ENCODE measurements at regions not wholly inside any gene's neighbourhood (a gene's known extent, or its start where the extent isn't known, plus 50 kb on each side); places are given as distances from the start of the nearest gene placed in this dataset.

GRCh38 chr14:94695231-94695630 lies 74.7 kb downstream of the GSC start:
- Histone ChIP-seq H3K4me2 (ENCODE audit: insufficient read depth, low read length) (no peak overlapping the region), H3K79me2 (ENCODE audit: control insufficient read depth, insufficient read depth, low read length) (no peaks in the 10 kb centered on the region), H3K27ac (ENCODE audit: extremely low read depth, low read depth, low read length) (no peak overlapping the region), H3K36me3 (ENCODE audit: control insufficient read depth, insufficient read depth, low read length) (no peaks in the 10 kb centered on the region), H3K27me3 (ENCODE audit: control insufficient read depth in 2 of 2, insufficient read depth in 2 of 2, low read length in 2 of 2) (peaks cover 0 to 16% of the 10 kb centered on the region in 2 experiments; a peak in 3 of 5 replicates), H3K9me1 (ENCODE audit: control insufficient read depth, insufficient read depth, low read length) (no peaks in the 10 kb centered on the region), H3K4me3 (no peak overlapping the region), H3K4me1 (replicated peaks in 1 of 2; ENCODE audit: control insufficient read depth in 2 of 2, insufficient read depth in 2 of 2, low read length in 2 of 2) (no peaks in the 10 kb centered on the region), H3K9ac (ENCODE audit: insufficient read depth in 1 of 2, low read depth in 2 of 2, low read length in 2 of 2) (no peak overlapping the region), H2AFZ (ENCODE audit: low read depth, low read length) (no peak overlapping the region), H4K20me1 (replicated peaks; ENCODE audit: control insufficient read depth, insufficient read depth, low read length) (no peaks in the 10 kb centered on the region), H3K9me3 (replicated peaks; ENCODE audit: control insufficient read depth, insufficient read depth, low read depth, low read length) (no peaks in the 10 kb centered on the region)
- no peak for DNase-seq (ENCODE audit: extremely low read depth in 1 of 4, low spot score in 3 of 4)
- BruUV-seq (replicated peaks) = no TSS peak
- CTCF ChIA-PET (ENCODE audit: low intra/inter-chr PET ratio) = no interaction called here
- TF ChIP-seq CBX5 (IDR thresholded peaks at IDR 0.05; ENCODE audit: borderline replicate concordance, low read depth) (no peak), POLR2B (IDR thresholded peaks at IDR 0.05; ENCODE audit: low read depth, partially characterized antibody) (no peak), TCF15 (CRISPR knock-in tag; IDR thresholded peaks at IDR 0.05) (no peak), RFX7 (CRISPR knock-in tag; IDR thresholded peaks at IDR 0.05) (no peak), HNRNPK (IDR thresholded peaks at IDR 0.05; ENCODE audit: low read depth, low read length, poor library complexity, severe bottlenecking) (no peak), ZBTB12 (CRISPR knock-in tag; IDR thresholded peaks at IDR 0.05) (no peak)
- in situ Hi-C loops (cut with MboI) (no loop called here), intact Hi-C loops (cut with micrococcal nuclease) (no loop called here)
- POLR2A ChIA-PET = no interaction called here
- no peak for FAIRE-seq
- no peak for ATAC-seq
- 0% methylated on average over 2 of the region's 18 CpGs for WGBS (ENCODE audit: insufficient coverage, low coverage, missing lambda C conversion rate)
